Tibial nerve (tissue), 4 donors: ENCODE measurements at regions not wholly inside any gene's neighbourhood (a gene's known extent, or its start where the extent isn't known, plus 50 kb on each side); places are given as distances from the start of the nearest gene placed in this dataset.

ENCODE experiments used
- CTCF ChIP-seq, 5 experiments: fragments of 200-600 bp in 3 of 5; fragments of 450-650 bp in 2 of 5; sonication (generic) in 3 of 5; IDR thresholded peaks; one replicate each; pipeline ENCODE4 v1.5.1; 2016 to 2019; ENCODE audit warnings: antibody characterized with exemption in 5 of 5, mild to moderate bottlenecking in 3 of 5, moderate library complexity in 2 of 5
- EP300 ChIP-seq, 2 donors: sonication (generic); formaldehyde crosslinking; IDR thresholded peaks; one replicate each; pipeline ENCODE4 v1.6.1; 2017; ENCODE audit warnings: antibody characterized with exemption in 2 of 2, mild to moderate bottlenecking in 1 of 2

- TF ChIP-seq CTCF (IDR thresholded peaks at IDR 0.05) (no peak), EP300 (IDR thresholded peaks at IDR 0.05) (no peak)
Measured at GRCh38 chr2:22274661-22275060, 1110.3 kb upstream of the KLHL29 start.
